HFFc6 (cell line): ENCODE measurements at regions not wholly inside any gene's neighbourhood (a gene's known extent, or its start where the extent isn't known, plus 50 kb on each side); places are given as distances from the start of the nearest gene placed in this dataset.

Experiments used
- DNase-seq: peaks from one replicate; pipeline ENCODE4 v3.0.0-alpha.2; 2018
- H3K27ac Mint-ChIP-seq: 2 replicates; pipeline ENCODE4 v1.8.0; 2020; ENCODE audit warnings: mild to moderate bottlenecking, mixed read lengths
- H3K27me3 Mint-ChIP-seq: 2 replicates; pipeline ENCODE4 v1.8.0; 2021; ENCODE audit warnings: mild to moderate bottlenecking, moderate library complexity, mixed read lengths; ENCODE audit not compliant: insufficient read depth
- H3K36me3 Mint-ChIP-seq: 2 replicates; pipeline ENCODE4 v1.8.0; 2021; ENCODE audit warnings: low read depth, mixed read lengths
- H3K4me1 Mint-ChIP-seq: 2 replicates; pipeline ENCODE4 v1.8.0; 2020; ENCODE audit warnings: low read depth, mixed read lengths
- H3K4me3 Mint-ChIP-seq: 2 replicates; pipeline ENCODE4 v1.8.0; 2020; ENCODE audit warnings: mild to moderate bottlenecking, moderate library complexity, mixed read lengths
- H3K9me3 Mint-ChIP-seq: 2 replicates; pipeline ENCODE4 v1.8.0; 2020; ENCODE audit warnings: mild to moderate bottlenecking, mixed read lengths
- TF ChIP-seq, protein P1 (sequence below): fragments of 200-600 bp; sonication (generic); IDR thresholded peaks from 2 replicates; pipeline ENCODE4 v1.5.0; 2021; ENCODE audit warnings: antibody characterized with exemption, mild to moderate bottlenecking

DNA sequence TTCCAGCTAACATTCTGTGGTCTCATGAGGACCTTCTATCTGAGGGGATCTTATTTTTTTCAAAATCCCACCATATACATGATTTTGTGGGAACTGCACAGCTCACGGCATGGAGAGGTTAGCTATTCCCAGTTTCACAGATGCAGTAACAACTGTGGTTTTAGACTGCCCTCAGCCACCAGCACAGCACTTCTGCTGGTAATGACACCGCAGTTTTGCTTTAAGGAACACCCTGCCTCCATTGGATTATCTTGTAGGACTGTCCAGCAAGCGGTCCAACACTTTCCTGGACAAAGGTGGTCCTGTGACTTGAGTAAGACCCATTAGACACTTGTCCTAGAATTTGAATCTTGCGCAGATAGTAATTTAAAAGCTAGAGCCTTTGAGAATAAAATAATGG lies 65.3 kb upstream of the SMNDC1 start:
- Mint-ChIP-seq H3K9me3 (no peaks in the 10 kb centered on the region), H3K27ac (no peak overlapping the region), H3K4me1 (peaks cover 22% of the 10 kb centered on the region), H3K36me3 (no peaks in the 10 kb centered on the region), H3K27me3 (peaks cover 3% of the 10 kb centered on the region; the same call in 1 of the 2 replicates), H3K4me3 (no peak overlapping the region)
- TF ChIP-seq, protein P1, sequence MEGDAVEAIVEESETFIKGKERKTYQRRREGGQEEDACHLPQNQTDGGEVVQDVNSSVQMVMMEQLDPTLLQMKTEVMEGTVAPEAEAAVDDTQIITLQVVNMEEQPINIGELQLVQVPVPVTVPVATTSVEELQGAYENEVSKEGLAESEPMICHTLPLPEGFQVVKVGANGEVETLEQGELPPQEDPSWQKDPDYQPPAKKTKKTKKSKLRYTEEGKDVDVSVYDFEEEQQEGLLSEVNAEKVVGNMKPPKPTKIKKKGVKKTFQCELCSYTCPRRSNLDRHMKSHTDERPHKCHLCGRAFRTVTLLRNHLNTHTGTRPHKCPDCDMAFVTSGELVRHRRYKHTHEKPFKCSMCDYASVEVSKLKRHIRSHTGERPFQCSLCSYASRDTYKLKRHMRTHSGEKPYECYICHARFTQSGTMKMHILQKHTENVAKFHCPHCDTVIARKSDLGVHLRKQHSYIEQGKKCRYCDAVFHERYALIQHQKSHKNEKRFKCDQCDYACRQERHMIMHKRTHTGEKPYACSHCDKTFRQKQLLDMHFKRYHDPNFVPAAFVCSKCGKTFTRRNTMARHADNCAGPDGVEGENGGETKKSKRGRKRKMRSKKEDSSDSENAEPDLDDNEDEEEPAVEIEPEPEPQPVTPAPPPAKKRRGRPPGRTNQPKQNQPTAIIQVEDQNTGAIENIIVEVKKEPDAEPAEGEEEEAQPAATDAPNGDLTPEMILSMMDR, result no peak
- no peak for DNase-seq

DNA sequence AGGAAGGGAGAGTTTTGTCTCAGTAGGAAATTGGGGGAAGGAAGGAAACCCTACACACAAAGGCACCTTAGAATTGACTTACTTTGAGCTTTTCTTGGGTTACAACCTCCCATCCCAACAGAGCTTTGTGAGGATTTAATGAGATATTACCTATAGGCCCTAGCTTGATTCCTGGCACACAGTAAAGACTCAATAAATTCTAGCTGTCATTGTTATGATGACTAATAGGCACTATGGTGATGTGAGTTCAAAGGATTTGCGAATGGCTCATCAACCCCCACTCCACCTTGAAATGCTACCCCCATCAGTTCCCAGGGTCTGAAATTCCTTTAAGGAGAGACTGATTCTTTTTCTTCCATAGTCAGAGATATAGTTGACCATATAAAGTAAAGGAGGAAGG lies 67.9 kb upstream of the SMNDC1 start:
- no peak for DNase-seq
- Mint-ChIP-seq H3K4me3 (no peak overlapping the region), H3K36me3 (no peaks in the 10 kb centered on the region), H3K27me3 (peaks cover 3% of the 10 kb centered on the region; the same call in 1 of the 2 replicates), H3K9me3 (no peaks in the 10 kb centered on the region), H3K27ac (no peak overlapping the region), H3K4me1 (peaks cover 35% of the 10 kb centered on the region)
- TF ChIP-seq, protein P1, result no peak

DNA sequence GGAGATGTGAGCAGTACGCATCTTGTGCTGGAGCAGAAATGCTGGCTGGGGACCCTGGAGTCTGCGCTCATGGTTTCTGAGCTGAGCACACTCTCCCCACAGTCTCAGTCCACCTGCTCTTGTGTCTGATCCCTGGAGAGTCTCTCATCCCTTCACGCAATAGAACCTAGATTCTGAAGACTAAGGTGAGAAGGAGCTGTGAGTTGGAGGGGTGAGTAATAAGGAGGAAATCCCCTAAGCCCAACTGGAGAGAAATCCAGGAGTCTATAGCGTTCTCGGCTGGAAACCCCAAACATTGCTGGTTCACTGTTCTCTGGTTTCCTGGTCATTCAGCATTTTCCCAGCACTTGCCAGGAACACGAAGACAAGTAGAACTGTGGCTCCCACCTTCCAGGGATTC lies 68.3 kb upstream of the SMNDC1 start:
- H3K36me3 Mint-ChIP-seq, result no peaks in the 10 kb centered on the region
- peaks cover 3% of the 10 kb centered on the region; the same call in 1 of the 2 replicates for H3K27me3 Mint-ChIP-seq
- peaks cover 39% of the 10 kb centered on the region for H3K4me1 Mint-ChIP-seq
- TF ChIP-seq, protein P1, result no peak
- no peak overlapping the region for H3K4me3 Mint-ChIP-seq
- no peak overlapping the region for H3K27ac Mint-ChIP-seq
- no peaks in the 10 kb centered on the region for H3K9me3 Mint-ChIP-seq
- no peak for DNase-seq

DNA sequence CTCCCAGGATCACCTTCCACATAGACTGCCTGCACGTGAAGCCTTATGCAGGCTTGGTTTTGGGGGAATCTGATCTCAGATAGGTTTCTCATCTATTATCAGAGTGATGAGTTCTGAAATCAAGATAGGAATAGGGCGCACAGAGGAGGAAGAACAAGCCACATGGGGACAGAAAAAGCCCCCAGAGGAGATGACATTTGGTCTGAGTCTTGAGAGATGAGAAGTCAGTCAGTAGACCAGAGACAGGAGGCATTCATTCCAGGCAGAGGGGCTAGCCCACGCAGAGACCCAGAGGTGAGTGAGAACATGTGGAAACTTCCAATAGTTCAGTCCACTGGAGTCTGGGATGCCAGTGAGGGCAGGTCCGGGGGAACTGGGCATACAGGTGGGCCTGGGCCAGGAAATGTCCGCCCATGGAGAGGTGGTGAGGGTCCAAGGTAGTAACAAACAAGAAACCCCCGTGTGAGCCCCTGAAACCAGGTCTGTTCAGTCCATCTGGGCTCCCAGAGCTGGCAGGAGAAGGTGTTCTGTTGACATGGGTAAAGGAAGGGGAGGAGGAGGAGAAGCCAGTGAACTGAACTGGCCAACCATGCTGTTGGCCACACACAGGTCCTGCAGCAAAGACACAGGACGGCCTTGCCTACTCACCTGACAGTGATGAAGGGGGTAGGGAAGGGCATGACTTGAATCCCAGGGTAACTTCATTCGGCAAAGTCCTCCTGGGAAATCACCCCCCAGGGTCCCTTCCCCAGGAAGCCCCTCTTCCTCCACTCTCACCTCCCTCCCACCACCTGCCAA lies 69.3 kb upstream of the SMNDC1 start:
- Mint-ChIP-seq H3K36me3 (no peaks in the 10 kb centered on the region), H3K4me1 (peaks cover 38% of the 10 kb centered on the region), H3K27ac (no peak overlapping the region), H3K9me3 (no peaks in the 10 kb centered on the region), H3K4me3 (no peak overlapping the region), H3K27me3 (peaks cover 3% of the 10 kb centered on the region; the same call in 1 of the 2 replicates)
- DNase-seq, result no peak
- TF ChIP-seq, protein P1, result no peak

DNA sequence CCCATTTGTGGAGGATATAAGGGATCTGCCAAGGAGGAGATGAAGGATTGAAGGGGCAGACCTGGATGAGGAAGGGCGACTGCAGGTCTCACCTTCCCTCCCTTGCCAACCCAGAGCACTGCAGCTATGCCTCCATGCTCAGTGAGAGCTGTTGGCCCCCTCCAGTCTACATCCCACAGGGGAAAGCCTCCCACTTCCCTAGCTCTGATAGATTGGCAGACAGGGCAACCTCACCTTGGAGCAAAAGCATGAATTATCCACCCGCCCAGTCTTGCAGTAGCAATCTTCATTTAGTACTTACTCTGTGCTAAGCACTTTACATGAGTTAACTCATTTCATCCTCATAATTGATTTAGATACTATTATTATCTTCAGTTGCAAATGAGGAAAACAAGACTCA lies 70.4 kb upstream of the SMNDC1 start:
- Mint-ChIP-seq H3K27ac (no peak overlapping the region), H3K9me3 (no peaks in the 10 kb centered on the region), H3K36me3 (no peaks in the 10 kb centered on the region), H3K27me3 (peaks cover 3% of the 10 kb centered on the region; the same call in 1 of the 2 replicates), H3K4me1 (peaks cover 36% of the 10 kb centered on the region), H3K4me3 (no peak overlapping the region)
- TF ChIP-seq, protein P1, result no peak
- DNase-seq, result no peak
